HEK293T (cell line): ENCODE measurements at regions not wholly inside any gene's neighbourhood (a gene's known extent, or its start where the extent isn't known, plus 50 kb on each side); places are given as distances from the start of the nearest gene placed in this dataset.

Source experiments
- ARNT ChIP-seq: fragments of 450-650 bp; IDR thresholded peaks from 2 replicates; pipeline ENCODE4 v1.6.1; 2017; ENCODE audit warnings: mild to moderate bottlenecking
- ELF4 ChIP-seq: fragments of 450-650 bp; IDR thresholded peaks from 2 replicates; pipeline ENCODE4 v1.6.1; 2017; ENCODE audit warnings: antibody characterized with exemption
- FOXK2 ChIP-seq: fragments of 450-650 bp; IDR thresholded peaks from 2 replicates; pipeline ENCODE4 v1.6.1; 2016; ENCODE audit warnings: mild to moderate bottlenecking
- FOXM1 ChIP-seq: fragments of 450-650 bp; IDR thresholded peaks from 2 replicates; pipeline ENCODE4 v1.6.1; 2017; ENCODE audit warnings: mild to moderate bottlenecking, borderline replicate concordance
- HDGF ChIP-seq: fragments of 450-650 bp; IDR thresholded peaks from 2 replicates; pipeline ENCODE4 v1.6.1; 2017; ENCODE audit warnings: antibody characterized with exemption, borderline replicate concordance
- L3MBTL2 ChIP-seq: fragments of 450-650 bp; conservative IDR thresholded peaks from 2 replicates; pipeline ENCODE4 v1.6.1; 2016; ENCODE audit warnings: mild to moderate bottlenecking
- LEF1 ChIP-seq: fragments of 450-650 bp; IDR thresholded peaks from 2 replicates; pipeline ENCODE4 v1.6.1; 2017; ENCODE audit warnings: mild to moderate bottlenecking, borderline replicate concordance
- NFRKB ChIP-seq: fragments of 450-650 bp; IDR thresholded peaks from 2 replicates; pipeline ENCODE4 v1.6.1; 2016; ENCODE audit warnings: mild to moderate bottlenecking, moderate library complexity
- TARDBP ChIP-seq: fragments of 450-650 bp; IDR thresholded peaks from 2 replicates; pipeline ENCODE4 v1.6.1; 2016

DNA sequence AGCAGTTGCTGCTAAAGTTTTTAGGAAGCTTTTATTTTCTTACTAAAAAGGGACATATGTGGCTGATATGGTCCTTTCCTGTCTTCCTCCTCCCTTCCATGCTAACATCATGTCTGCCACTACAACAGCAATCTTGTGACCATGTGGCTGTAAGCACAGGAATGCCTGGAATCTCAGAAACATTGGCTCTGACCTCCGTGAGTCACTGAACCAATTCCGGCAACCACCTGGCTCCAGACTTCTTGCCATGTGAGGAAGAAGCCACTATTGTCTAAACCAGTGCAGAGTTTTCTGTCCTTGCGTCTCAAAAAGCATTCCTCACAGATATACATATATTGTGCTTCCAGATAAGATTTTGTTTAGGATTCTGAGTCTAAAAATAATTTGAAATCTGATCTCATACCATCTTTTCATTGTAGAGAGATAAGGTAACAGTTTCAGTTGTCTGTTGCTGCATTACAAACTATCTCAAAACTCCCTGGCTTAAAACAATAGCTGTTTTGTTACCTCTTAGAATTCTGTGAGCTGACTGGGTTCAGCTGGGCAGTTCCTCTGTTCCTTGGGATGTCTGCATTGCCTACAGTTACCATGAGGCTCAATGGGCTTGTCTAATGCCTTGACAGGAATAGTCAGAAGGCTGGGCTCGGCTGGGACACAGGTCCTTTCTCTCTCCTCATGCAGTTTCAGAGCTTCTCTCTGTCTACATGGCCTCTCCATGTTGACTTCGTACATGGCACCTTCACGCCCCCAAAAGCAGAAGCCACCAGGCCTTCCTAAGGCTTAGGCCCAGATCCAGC is 77.3 kb upstream of the MAGI1 start:
- TF ChIP-seq L3MBTL2 (no peak), NFRKB (no peak), FOXM1 (no peak), HDGF (no peak), TARDBP (no peak), ELF4 (no peak), LEF1 (no peak), FOXK2 (no peak), ARNT (no peak)
